GM19468 (cell line): ENCODE measurements at regions not wholly inside any gene's neighbourhood (a gene's known extent, or its start where the extent isn't known, plus 50 kb on each side); places are given as distances from the start of the nearest gene placed in this dataset.
A peak's percentile ranks its signal among the peaks of the same experiment; 100 is the strongest.
"Not testable (repeated sequence)": the region's sequence is repeated elsewhere in the genome, so short reads cannot be mapped to it uniquely, and the experiment has no call there.

Source experiments
- ATAC-seq: cut with Tn5 transposase; IDR thresholded peaks from one replicate; pipeline ENCODE4 v1.9.1; 2021; ENCODE audit warnings: mild to moderate bottlenecking, moderate library complexity, moderate number of reproducible peaks; ENCODE audit not compliant: unreplicated experiment; ENCODE audit errors: extremely low read depth

GRCh38 chr5:86302643-86303042, 315.1 kb upstream of the COX7C start:
- not testable (repeated sequence) for ATAC-seq

GRCh38 chr5:86305050-86305449, 312.7 kb upstream of the COX7C start:
- peak; percentile 56 for ATAC-seq

GRCh38 chr5:86314951-86315350, 302.8 kb upstream of the COX7C start:
- no peak for ATAC-seq

GRCh38 chr5:86320266-86320665, 297.5 kb upstream of the COX7C start:
- ATAC-seq: no peak

- no peak for ATAC-seq
Measured at GRCh38 chr5:86329318-86329717, 288.4 kb upstream of the COX7C start.

- no peak for ATAC-seq
Measured at GRCh38 chr5:86330736-86331135, 287.0 kb upstream of the COX7C start.

- ATAC-seq: no peak
Measured at GRCh38 chr5:86332851-86333250, 284.9 kb upstream of the COX7C start.

GRCh38 chr5:86337667-86338460, 279.9 kb upstream of the COX7C start:
- no peak for ATAC-seq

GRCh38 chr5:86354664-86355063, 263.1 kb upstream of the COX7C start:
- ATAC-seq: no peak

GRCh38 chr5:86360801-86361200, 256.9 kb upstream of the COX7C start:
- ATAC-seq: no peak

- ATAC-seq: no peak
Measured at GRCh38 chr5:86371061-86371460, 246.7 kb upstream of the COX7C start.

GRCh38 chr5:86374611-86375010, 243.1 kb upstream of the COX7C start:
- ATAC-seq: no peak

- no peak for ATAC-seq
Measured at GRCh38 chr5:86376214-86376613, 241.5 kb upstream of the COX7C start.

GRCh38 chr5:86403190-86403589, 214.6 kb upstream of the COX7C start:
- no peak for ATAC-seq

- ATAC-seq: no peak
Measured at GRCh38 chr5:86404256-86404655, 213.5 kb upstream of the COX7C start.

GRCh38 chr5:86407711-86408110, 210.0 kb upstream of the COX7C start:
- no peak for ATAC-seq

- ATAC-seq: no peak
Measured at GRCh38 chr5:86411596-86411995, 206.1 kb upstream of the COX7C start.

- ATAC-seq: no peak
Measured at GRCh38 chr5:86427158-86427557, 190.6 kb upstream of the COX7C start.

GRCh38 chr5:86439593-86440110, 178.1 kb upstream of the COX7C start:
- ATAC-seq: no peak

- ATAC-seq: no peak
Measured at GRCh38 chr5:86442036-86442745, 175.6 kb upstream of the COX7C start.

- ATAC-seq: no peak
Measured at GRCh38 chr5:86447362-86447761, 170.4 kb upstream of the COX7C start.
